HG02970 (cell line): ENCODE measurements at regions not wholly inside any gene's neighbourhood (a gene's known extent, or its start where the extent isn't known, plus 50 kb on each side); places are given as distances from the start of the nearest gene placed in this dataset.
"Not testable (repeated sequence)": the region's sequence is repeated elsewhere in the genome, so short reads cannot be mapped to it uniquely, and the experiment has no call there.

Experiments used
- ATAC-seq: cut with Tn5 transposase; IDR thresholded peaks from one replicate; pipeline ENCODE4 v1.9.1; 2021; ENCODE audit warnings: mild to moderate bottlenecking, moderate library complexity, moderate number of reproducible peaks; ENCODE audit not compliant: unreplicated experiment, low FRiP score

DNA sequence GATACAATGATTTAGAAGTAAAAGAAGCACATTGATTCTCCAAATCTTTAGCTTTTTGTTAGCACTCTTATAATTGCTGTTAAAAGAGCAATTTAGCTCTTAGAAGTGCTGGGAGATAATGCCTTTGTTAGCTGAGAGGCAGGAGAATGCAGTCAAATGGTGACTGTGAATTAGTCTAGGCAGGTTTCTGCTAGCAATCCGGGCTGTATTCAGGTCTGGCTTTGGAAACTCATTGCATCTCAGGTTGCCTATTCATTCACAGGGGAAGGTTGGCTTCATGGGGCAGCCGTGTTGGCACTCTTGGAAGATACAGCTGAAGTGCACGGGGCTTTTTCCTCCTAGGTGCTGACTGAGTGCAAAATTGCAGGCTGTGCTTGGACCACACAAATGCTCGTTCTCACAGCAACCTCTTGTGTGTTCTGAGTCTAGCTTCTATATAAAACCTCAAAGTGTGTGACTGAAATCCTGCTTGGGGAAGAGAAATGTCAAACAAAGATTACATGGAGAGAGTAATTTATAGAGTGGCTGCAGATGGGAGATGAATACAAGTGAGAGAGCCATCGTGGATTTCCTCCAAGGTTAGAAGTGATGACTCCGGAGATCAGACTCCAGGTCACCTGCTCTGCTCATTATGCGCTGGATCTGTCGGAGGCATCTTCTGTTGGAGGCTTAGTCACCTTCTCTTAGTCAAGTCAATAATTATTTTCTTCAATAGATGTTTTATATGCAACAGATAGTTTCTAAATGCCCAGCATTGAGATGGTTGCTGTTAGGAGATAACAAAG lies 167.8 kb downstream of the PMAIP1 start:
- no peak for ATAC-seq

DNA sequence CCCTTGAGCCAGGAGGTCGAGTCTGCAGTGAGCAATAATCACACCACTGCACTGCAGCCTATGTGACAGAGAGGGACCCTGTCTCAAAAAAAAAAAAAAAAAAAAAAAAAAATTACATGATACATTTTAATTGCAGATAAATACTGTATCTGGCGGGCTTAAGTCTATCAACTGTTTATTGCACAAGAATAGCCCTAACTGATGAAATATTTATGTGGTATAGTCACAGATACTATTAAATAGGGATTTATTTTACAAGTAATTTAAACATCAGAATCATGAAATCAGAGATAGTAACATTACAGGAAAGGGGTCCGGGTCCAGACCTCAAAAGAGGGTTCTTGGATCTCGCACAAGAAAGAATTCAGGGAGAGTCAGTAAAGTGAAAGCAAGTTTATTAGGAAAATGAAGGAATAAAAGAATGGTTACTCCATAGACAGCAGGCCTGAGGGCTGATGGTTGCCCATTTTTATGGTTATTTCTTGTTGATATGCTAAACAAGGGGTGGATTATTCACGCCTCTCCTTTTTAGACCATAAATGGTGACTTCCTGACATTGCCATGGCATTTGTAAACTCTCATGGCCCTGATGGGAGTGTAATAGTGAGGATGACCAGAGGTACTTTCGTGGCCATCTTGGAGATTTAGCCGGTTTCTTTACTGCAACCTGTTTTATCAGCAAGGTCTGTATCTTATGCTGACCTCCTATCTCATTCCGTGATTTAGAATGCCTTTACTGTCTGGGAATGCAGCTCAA lies 166.6 kb downstream of the PMAIP1 start:
- no peak for ATAC-seq

DNA sequence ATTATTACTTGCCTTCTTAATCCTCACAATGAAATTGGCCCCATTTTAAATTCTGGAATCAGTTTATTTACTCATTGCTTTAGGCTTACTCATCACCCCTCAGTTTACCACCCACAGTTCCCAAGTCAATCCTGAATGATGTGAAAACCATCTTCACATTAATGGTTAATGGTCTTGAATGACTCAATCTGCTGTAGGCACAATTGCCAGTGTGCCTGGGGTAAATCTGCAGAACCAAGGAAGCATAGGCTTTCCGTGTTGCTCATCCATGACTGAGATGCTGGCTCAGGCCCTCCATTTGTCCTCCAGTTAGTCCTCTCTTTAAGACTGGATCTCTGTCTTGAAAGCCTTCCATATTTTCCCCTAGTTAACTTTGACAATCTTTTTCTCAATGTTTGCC lies 164.5 kb downstream of the PMAIP1 start:
- no peak for ATAC-seq

DNA sequence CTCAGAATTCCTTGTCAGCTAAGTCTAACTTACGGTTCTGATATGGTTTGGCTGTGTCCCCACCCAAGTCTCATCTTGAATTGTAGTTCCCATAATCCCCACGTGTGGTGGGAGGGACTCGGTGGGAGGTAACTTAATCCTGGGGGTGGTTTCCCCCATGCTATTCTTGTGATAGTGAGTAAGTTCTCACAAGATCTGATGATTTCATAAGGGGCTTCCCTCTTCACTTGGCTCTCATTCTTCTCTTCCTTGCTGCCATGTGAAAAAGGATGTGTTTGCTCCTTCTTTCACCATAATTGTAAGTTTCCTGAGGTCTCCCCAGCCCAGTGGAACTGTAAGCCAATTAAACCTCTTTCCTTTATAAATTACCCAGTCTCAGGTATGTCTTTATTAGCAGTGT lies 163.0 kb downstream of the PMAIP1 start:
- not testable (repeated sequence) for ATAC-seq

DNA sequence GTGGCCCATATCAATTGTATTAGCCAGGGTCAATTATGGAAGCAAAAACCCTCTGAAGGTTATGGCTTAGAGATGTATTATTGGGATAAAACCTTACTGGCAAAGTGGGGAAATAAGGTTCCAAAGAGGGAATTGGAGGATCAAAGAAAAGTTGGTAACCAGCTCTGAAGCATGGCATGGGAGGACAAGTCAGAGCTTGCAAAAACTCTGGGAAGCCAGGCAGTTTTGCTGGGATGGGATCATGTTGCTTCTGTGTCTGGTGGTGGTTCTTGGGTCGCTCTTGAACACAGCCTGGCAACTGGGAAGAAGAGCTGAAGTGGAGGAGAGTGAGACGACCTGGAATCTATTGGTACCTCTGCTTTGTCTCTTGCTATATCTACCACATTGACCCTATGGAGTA lies 162.6 kb downstream of the PMAIP1 start:
- no peak for ATAC-seq

DNA sequence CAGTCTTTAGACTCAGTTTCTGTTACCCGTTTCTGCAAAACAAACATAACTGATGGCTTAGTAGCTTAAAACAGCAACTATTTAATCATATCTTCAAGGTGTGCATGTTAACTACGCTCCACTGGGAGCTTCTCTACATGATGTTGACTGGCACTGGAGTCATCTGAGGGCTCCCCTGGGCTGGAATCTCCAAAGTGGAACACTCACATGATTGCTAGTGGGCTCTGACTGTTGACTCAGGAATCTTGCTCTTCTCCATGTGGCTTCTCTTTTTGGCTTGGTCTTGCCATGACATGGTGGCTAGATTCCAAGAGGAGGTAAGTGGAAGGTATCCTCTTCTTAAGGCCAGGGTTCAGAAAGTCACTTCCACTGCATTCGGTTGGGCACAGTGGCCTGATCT lies 160.8 kb downstream of the PMAIP1 start:
- ATAC-seq = no peak

DNA sequence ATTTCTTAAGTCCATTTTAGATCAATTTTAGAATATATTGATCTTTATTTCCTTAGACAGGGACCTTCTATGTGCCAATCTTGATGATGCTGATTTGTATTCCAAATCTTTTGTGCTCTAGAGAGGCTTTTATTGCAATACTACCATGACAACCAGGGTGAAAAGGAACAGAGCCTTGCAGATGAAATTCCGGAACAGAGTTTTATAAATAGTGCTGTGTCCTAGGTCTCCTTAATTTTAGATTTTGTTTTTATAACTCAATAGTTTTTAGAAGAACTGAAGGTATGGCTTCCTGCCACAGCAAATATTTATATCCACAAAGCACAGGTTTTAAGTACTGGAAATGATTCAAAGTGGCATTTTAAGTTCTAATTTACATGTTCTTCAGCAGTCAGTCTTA lies 160.2 kb downstream of the PMAIP1 start:
- ATAC-seq = no peak

DNA sequence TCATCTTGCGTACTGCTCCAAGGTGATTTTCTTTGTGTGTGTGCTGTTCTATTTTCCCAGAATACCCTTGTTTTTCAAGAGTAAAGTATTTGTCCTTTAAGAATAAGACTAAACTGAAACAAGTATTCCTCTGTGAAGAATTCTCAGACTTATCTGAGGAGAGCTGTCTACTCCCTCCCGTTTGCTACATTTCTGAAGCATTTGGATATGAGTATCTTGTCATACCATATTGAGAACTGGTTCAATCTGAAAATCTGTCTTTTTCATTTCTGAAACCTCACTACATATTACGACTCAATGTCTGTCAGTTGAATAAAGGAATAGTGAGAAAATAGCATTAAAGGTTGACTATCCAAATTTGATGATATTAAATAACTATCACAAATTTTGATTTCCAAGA lies 159.4 kb downstream of the PMAIP1 start:
- no peak for ATAC-seq

DNA sequence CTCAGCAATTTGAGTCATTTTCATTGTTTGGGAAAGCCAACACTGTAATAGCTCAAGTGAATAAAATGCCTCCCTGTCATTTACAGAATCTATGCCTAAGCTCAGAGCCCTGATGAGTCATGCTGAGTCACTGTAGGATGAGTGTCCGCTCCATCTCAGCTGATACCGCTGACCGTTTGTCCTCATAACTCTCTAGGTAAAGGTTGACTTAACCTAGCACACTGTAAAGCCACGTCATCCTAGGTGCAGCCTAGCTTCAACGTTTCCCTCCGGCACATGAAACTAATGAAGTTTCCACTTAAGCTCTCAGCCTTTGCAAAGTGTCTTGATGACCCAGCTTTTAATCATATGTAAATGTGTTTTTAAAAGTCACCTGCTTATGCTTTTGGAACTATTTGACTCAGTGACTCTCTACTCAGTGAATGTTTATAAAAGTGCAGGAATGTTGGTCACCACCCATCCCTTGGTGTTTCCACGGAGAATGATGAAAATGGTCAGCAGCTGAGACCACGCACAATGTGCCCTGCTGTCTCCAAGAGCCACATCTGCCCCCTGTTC lies 154.0 kb downstream of the PMAIP1 start:
- no peak for ATAC-seq

DNA sequence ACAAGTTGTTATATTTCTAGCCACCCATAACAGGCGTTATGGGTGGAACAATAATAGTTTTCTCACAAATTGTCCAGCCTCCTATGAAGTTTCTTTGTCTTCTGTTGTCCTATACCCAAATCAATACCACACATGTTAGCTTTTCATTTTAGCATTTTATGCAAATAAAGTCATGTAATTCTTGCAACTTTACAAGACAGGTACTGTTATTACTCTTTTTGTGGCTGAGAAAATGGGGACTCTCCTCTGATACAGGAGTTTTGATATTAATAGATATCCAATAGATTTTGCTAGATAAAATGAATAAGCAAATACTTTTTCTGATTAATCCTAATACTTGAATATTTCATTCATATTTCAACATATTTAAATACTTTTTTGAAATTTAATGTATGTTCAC lies 151.0 kb downstream of the PMAIP1 start:
- no peak for ATAC-seq

DNA sequence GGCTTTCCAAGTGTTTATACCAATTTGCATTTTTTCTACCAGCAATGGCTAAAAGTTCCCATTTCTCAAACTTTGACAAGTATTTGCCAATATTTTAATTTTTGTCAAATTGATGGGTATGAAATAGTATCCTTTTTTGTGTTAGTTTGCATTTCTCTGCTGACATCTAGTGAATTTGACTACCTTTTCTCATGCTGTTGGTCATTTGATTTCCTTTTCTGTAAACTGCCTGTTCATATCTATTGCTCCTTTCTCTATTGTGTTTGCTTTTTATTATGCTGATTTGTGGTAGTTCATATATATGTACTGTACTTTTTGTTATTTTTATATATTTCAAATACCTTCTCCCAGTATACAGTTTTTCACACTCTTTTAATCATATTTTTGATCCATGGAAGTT lies 149.4 kb downstream of the PMAIP1 start:
- ATAC-seq = no peak

DNA sequence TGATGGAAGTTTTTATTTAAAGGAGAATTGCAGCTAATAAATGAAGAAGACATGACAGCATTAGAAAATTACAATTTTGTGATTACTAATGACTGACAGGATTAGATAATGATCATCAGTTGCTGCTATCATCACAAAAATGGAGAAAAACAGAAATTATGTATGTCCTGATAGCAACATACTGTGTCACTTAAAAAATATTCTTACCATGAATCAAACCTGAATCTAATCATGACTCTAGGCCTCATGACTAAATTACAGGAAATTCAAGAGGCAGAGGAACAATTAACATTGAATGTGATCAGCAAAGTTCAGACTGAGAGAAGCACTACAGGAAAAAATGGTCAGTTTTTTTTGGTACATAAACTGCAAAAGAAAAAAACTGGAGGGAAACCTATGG lies 147.8 kb downstream of the PMAIP1 start:
- ATAC-seq = no peak

DNA sequence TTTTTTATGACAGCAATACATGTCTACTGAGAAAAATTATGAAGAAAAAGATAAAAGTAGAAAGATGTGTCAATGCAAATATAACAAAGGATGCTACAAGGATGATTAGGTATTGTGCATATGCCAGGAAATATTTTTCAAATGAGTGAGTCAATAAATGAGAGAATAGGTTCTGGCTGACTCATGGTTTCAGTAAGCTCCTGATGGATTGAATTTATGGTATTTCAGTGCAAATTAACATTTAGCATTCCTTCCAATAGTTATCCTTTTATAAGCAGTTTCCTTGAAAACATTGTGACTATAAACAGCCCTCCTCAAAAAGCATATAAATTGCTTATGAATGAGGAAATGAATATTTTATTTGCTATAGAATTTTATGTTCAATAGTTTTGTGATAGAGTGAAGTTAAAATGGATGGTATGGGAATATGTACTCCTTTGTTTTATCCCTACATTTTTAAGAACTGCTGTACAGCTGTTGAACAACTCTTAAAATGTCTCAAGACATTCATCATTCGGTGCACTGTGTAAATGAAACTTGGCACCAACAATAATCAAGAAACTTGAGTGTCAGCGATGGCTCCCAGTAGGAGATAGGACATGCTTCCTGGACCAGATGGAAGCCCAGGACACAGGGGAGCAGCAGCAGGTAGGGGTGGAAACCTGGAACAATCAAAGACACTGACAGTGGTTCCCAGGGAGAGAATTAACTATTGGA lies 144.7 kb downstream of the PMAIP1 start:
- no peak for ATAC-seq

DNA sequence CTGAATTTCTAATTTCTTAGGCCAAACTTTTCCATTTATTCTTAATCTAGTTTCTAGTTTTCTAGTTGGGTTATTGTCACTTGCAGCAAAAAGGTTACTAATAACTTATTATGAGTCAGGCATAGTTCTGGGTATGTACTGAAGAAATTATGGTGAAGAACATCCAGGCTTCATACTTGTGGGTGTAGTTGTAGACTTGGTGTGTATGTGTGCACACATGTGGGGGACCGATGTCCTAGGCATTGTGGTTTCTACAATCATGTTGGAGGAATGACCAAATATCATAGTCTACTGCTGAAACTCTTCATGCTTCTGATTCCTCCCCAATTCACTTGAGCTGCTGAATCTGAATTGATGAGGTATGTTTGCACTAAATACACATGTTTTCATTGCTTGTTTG lies 141.2 kb downstream of the PMAIP1 start:
- ATAC-seq = no peak

DNA sequence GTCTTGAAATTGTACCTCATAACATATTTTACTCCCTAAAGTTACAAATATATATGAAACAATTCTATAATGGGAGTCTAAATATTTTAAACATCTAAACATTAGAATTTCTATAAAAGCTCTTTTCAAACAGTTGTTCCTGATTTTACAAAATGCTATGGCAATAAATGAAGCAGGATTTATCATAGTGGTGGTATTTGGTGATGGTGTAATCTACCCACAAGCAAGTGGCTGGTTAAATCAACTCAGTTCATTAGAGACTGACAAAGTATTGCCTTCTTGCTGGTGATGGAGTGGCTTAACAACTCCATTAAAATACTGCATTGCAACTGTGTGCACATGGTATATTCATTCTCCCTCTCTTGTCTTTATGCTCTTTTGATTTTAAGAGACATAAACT lies 138.9 kb downstream of the PMAIP1 start:
- ATAC-seq = no peak

DNA sequence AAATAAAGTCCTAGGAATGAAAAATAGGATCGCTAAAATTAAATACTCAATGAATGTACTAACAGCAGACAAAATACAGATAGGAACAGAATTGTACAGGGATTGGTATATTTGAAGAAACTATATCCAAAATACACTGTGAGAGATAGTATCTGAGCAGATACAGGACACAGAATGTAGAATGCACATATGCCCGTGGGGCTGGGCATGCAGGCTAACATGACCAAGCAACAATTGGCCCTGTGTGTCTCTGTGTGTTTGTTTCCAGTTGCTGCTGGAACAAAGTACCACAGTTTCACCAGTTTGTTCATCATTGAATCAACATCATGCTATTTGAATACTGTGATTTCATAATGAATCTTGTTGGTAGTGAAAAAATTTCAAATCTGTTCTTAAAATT lies 127.6 kb downstream of the PMAIP1 start:
- ATAC-seq = no peak

DNA sequence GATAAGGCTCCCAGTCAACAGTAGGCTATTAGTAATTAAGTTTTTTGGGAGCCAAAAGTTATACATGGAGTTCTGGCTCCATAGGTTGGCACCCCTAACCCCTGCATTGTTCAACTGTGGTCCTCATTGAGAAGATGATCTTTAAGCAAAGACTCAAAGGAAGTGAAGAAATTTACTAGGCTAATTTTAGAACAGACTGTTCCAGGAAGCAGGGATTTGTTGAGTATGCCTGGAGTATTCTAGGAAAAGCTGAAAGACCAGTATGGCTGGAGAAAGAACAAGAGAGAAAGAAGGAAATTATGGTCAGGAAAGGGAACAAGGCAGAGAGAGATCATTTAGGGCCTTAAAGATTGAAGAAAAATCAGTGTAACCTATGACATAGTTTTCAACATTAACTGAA lies 125.1 kb downstream of the PMAIP1 start:
- ATAC-seq = no peak

DNA sequence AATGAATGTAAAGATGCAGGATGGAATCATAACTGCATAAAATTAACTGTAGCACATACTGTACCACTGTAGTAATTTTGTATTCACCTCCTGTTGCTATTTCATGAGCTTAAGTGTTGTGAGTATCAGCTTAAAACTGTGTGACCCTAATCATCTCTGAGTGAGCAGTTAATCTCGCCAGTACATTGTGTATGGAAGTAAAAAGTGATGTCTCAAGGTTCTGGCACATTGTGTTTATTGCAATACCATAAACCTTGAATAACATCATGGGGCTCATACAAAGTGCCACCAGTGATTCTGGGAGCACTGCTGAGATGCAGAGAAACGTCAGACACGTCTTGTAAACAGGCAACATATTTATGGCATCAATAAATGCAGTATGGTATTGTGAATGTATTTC lies 124.5 kb downstream of the PMAIP1 start:
- no peak for ATAC-seq

DNA sequence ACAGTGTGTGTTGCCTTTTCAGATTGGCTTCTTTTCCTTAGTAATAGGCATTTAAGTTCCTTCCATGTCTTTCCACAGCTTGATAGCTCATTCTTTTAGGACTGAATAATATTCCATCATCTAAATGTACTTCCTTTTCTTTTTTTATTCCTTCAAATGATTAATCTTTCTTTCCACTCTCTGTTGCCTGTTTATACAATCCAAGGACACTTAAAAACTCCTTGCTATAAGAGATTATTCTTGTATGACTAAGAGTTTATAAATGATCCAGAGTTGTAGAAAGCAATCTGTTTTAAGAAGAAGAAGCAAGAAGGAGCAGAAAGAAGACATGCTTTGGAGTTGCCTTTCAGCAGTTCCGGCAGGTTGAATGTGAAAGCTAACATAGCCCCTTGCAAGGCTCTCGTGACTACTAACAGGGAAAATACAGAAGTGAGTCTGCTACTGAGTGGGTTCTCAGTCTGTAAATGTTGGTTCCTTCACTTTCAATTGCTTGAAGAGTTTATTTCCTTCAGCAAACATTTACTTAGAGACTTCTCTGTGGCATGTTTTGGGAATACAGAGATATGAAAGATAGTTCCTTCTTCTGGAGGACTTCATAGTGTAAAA lies 123.0 kb downstream of the PMAIP1 start:
- ATAC-seq = no peak

DNA sequence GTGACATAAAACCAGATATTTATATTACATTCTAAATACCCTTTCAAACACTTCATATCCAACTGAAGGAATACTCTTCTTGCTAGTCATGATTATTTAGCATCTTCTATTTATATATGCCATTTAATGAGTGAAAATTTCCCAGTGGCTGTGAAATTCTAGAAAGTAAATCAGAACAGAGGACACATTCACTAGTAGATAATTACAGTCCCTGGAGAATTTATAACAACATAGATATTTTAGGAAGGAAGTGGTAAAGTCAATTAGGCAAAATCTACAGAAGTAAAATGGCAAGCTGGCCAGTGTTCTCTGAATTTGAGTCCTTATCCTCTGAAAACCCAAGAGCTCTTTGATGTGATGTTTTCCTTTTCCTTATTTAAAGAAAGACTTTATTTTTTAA lies 121.8 kb downstream of the PMAIP1 start:
- ATAC-seq = no peak
